Kidney (tissue), 13 donors: ENCODE measurements at regions not wholly inside any gene's neighbourhood (a gene's known extent, or its start where the extent isn't known, plus 50 kb on each side); places are given as distances from the start of the nearest gene placed in this dataset.

Experiments used
- DNase-seq, 5 donors: peaks; one replicate each; pipeline ENCODE4 v3.0.0-alpha.2; 2013 to 2020
- FAIRE-seq: peaks from 2 replicates; lab custom pipeline; 2012; peaks lifted over from hg19 to GRCh38; lab: Jason Lieb, UNC
- H3K27ac ChIP-seq, 2 donors: one replicate each; pipeline ENCODE4 v1.7.0; 2013; ENCODE audit warnings: low read depth in 2 of 2, low read length in 2 of 2, inconsistent platforms in 1 of 2
- H3K27me3 ChIP-seq: one replicate; pipeline ENCODE4 v1.7.1; 2013; ENCODE audit warnings: low read length, inconsistent platforms; ENCODE audit not compliant: control insufficient read depth, insufficient read depth
- H3K36me3 ChIP-seq, 3 donors: one replicate each; pipeline versions ENCODE4 v1.7.0 to v1.7.1; 2013; ENCODE audit warnings: low read length in 3 of 3, control low read depth in 1 of 3, inconsistent platforms in 1 of 3; ENCODE audit not compliant: insufficient read depth in 3 of 3, control insufficient read depth in 2 of 3
- H3K4me1 ChIP-seq, 3 donors: one replicate each; pipeline versions ENCODE4 v1.7.0 to v1.7.1; 2013; ENCODE audit warnings: low read length in 3 of 3, inconsistent platforms in 1 of 3, low read depth in 1 of 3; ENCODE audit not compliant: control insufficient read depth in 2 of 3, insufficient read depth in 2 of 3
- H3K4me3 ChIP-seq, 3 donors: one replicate each; pipeline versions ENCODE4 v1.7.0 to v1.8.1; 2013; ENCODE audit warnings: low read length in 3 of 3, control low read depth in 1 of 3, inconsistent platforms in 1 of 3
- H3K9ac ChIP-seq, 3 donors: one replicate each; pipeline versions ENCODE4 v1.7.0 to v1.7.1; 2013; ENCODE audit warnings: low read length in 3 of 3, control low read depth in 1 of 3, inconsistent platforms in 1 of 3
- H3K9me3 ChIP-seq, 3 donors: one replicate each; pipeline versions ENCODE4 v1.7.0 to v1.7.1; 2013; ENCODE audit warnings: low read length in 3 of 3, control low read depth in 1 of 3, inconsistent platforms in 1 of 3; ENCODE audit not compliant: control insufficient read depth in 2 of 3, insufficient read depth in 1 of 3
- CTCF ChIP-seq: IDR thresholded peaks from 3 replicates; pipeline ENCODE4 v1.5.1; 2012; ENCODE audit warnings: mild to moderate bottlenecking, moderate library complexity, borderline replicate concordance; ENCODE audit not compliant: insufficient read depth; ENCODE audit errors: extremely low read depth
- intact Hi-C: fragments of 100-400 bp; cut with DNase I; formaldehyde crosslinking; loops from one replicate; pipeline ENCODE4 v1.11.1; 2022
- donor health status: control.
- donor health status: control.
- donor health status: control.
- donor health status: control.
- donor health status: control.
- donor health status: DM: yes; HTN: yes; CAD: no.
- donor health status: Normal renal cell carcinoma (clear cell type).

- no peak for DNase-seq
- H3K27ac ChIP-seq: no peak overlapping the region
- H3K9ac ChIP-seq: no peak overlapping the region
- no peak for TF ChIP-seq CTCF
- H3K4me3 ChIP-seq: no peak overlapping the region
- intact Hi-C loops: no loop called here
- no peaks in the 10 kb centered on the region for H3K9me3 ChIP-seq
- no peaks in the 10 kb centered on the region for H3K4me1 ChIP-seq
- H3K27me3 ChIP-seq: no peaks in the 10 kb centered on the region
- no peak for FAIRE-seq
- no peaks in the 10 kb centered on the region for H3K36me3 ChIP-seq
These were observed 639.9 kb upstream of the FBXO33 start for GRCh38 chr14:40072175-40072574.

GRCh38 chr14:40058901-40059897, 627.0 kb upstream of the FBXO33 start:
- Histone ChIP-seq H3K4me1 (no peaks in the 10 kb centered on the region), H3K27me3 (no peaks in the 10 kb centered on the region), H3K4me3 (no peak overlapping the region), H3K27ac (no peak overlapping the region), H3K36me3 (no peaks in the 10 kb centered on the region), H3K9me3 (peaks cover 0 to 6% (median 4%) of the 10 kb centered on the region in 3 donors), H3K9ac (no peak overlapping the region)
- FAIRE-seq (no peak), DNase-seq (peak in 2 of 5 donors; percentile 14 to 24)
- no peak for TF ChIP-seq CTCF
- intact Hi-C loops: no loop called here

- TF ChIP-seq CTCF: no peak
- no peaks in the 10 kb centered on the region for H3K4me1 ChIP-seq
- no peak overlapping the region for H3K27ac ChIP-seq
- no peaks in the 10 kb centered on the region for H3K9me3 ChIP-seq
- intact Hi-C loops: no loop called here
- H3K9ac ChIP-seq: no peak overlapping the region
- no peak overlapping the region for H3K4me3 ChIP-seq
- DNase-seq (no peak), FAIRE-seq (no peak)
- H3K36me3 ChIP-seq: no peaks in the 10 kb centered on the region
- H3K27me3 ChIP-seq: no peaks in the 10 kb centered on the region
These were observed 621.2 kb upstream of the FBXO33 start for GRCh38 chr14:40053416-40053815.
